ENCODE measurements at regions not wholly inside any gene's neighbourhood (a gene's known extent, or its start where the extent isn't known, plus 50 kb on each side); places are given as distances from the start of the nearest gene placed in this dataset.

GRCh38 chr1:173407846-173408245, 69.3 kb upstream of the PRDX6 start:
- H3K36me3 Mint-ChIP-seq (ENCODE audit: low read depth): no peaks in the 10 kb centered on the region
- H3K4me3 Mint-ChIP-seq: no peak overlapping the region
- H3K27me3 Mint-ChIP-seq: no peaks in the 10 kb centered on the region
- DNase-seq: no peak
- no peaks in the 10 kb centered on the region for H3K9me3 Mint-ChIP-seq
- intact Hi-C loops (cut with micrococcal nuclease): loop anchor here (5.0 to 10.0 kb wide), 3 partner anchors 111 to 573 kb away; no protein-coding TSS in a partner anchor
- H3K4me1 Mint-ChIP-seq: peaks cover 13% of the 10 kb centered on the region
- no peak overlapping the region for H3K27ac Mint-ChIP-seq

- Mint-ChIP-seq H3K9me3 (no peaks in the 10 kb centered on the region), H3K4me3 (no peak overlapping the region), H3K27me3 (no peaks in the 10 kb centered on the region), H3K36me3 (ENCODE audit: low read depth) (no peaks in the 10 kb centered on the region), H3K27ac (no peak overlapping the region), H3K4me1 (peaks cover 13% of the 10 kb centered on the region)
- DNase-seq: no peak
- intact Hi-C loops (cut with micrococcal nuclease): loop anchor here (5.0 to 10.0 kb wide), 3 partner anchors 112 to 574 kb away; no protein-coding TSS in a partner anchor
Measured at GRCh38 chr1:173408886-173409285, 68.2 kb upstream of the PRDX6 start.

GRCh38 chr1:173409613-173410012, 67.5 kb upstream of the PRDX6 start:
- H3K36me3 Mint-ChIP-seq (ENCODE audit: low read depth): no peaks in the 10 kb centered on the region
- H3K27me3 Mint-ChIP-seq: no peaks in the 10 kb centered on the region
- intact Hi-C loops (cut with micrococcal nuclease): loop anchor here (5.0 to 10.0 kb wide), 4 partner anchors 112 to 662 kb away; no protein-coding TSS in a partner anchor
- H3K27ac Mint-ChIP-seq: no peak overlapping the region
- H3K4me3 Mint-ChIP-seq: no peak overlapping the region
- H3K4me1 Mint-ChIP-seq: peaks cover 13% of the 10 kb centered on the region
- no peak for DNase-seq
- no peaks in the 10 kb centered on the region for H3K9me3 Mint-ChIP-seq

- no peaks in the 10 kb centered on the region for H3K27me3 Mint-ChIP-seq
- no peaks in the 10 kb centered on the region for H3K36me3 Mint-ChIP-seq (ENCODE audit: low read depth)
- no peak for DNase-seq
- intact Hi-C loops (cut with micrococcal nuclease): loop anchor here (5.0 kb wide), 1 partner anchor 663 kb away; no protein-coding TSS in a partner anchor
- H3K4me1 Mint-ChIP-seq: peaks cover 13% of the 10 kb centered on the region
- H3K27ac Mint-ChIP-seq: no peak overlapping the region
- no peaks in the 10 kb centered on the region for H3K9me3 Mint-ChIP-seq
- H3K4me3 Mint-ChIP-seq: no peak overlapping the region
Measured at GRCh38 chr1:173410133-173410793, 66.9 kb upstream of the PRDX6 start.

GRCh38 chr1:173410794-173411236, 66.3 kb upstream of the PRDX6 start:
- H3K4me3 Mint-ChIP-seq: no peak overlapping the region
- H3K4me1 Mint-ChIP-seq: peaks cover 15% of the 10 kb centered on the region
- intact Hi-C loops (cut with micrococcal nuclease): loop anchor here (5.0 kb wide), 1 partner anchor 664 kb away; no protein-coding TSS in a partner anchor
- no peaks in the 10 kb centered on the region for H3K9me3 Mint-ChIP-seq
- no peak overlapping the region for H3K27ac Mint-ChIP-seq
- H3K36me3 Mint-ChIP-seq (ENCODE audit: low read depth): no peaks in the 10 kb centered on the region
- no peaks in the 10 kb centered on the region for H3K27me3 Mint-ChIP-seq
- DNase-seq: no peak

- no peak for DNase-seq
- intact Hi-C loops (cut with micrococcal nuclease): loop anchor here (5.0 kb wide), 1 partner anchor 665 kb away; no protein-coding TSS in a partner anchor
- H3K36me3 Mint-ChIP-seq (ENCODE audit: low read depth): no peaks in the 10 kb centered on the region
- H3K27ac Mint-ChIP-seq: no peak overlapping the region
- H3K4me3 Mint-ChIP-seq: no peak overlapping the region
- H3K4me1 Mint-ChIP-seq: peaks cover 9% of the 10 kb centered on the region
- H3K9me3 Mint-ChIP-seq: no peaks in the 10 kb centered on the region
- H3K27me3 Mint-ChIP-seq: no peaks in the 10 kb centered on the region
Measured at GRCh38 chr1:173411835-173412742, 65.0 kb upstream of the PRDX6 start.

GRCh38 chr1:173413271-173413707, 63.8 kb upstream of the PRDX6 start:
- no peak overlapping the region for H3K27ac Mint-ChIP-seq
- H3K4me1 Mint-ChIP-seq: peaks cover 6% of the 10 kb centered on the region
- H3K9me3 Mint-ChIP-seq: no peaks in the 10 kb centered on the region
- no peak overlapping the region for H3K4me3 Mint-ChIP-seq
- intact Hi-C loops (cut with micrococcal nuclease): loop anchor here (5.0 kb wide), 1 partner anchor 666 kb away; no protein-coding TSS in a partner anchor
- H3K36me3 Mint-ChIP-seq (ENCODE audit: low read depth): peaks cover 2% of the 10 kb centered on the region
- DNase-seq: no peak
- no peaks in the 10 kb centered on the region for H3K27me3 Mint-ChIP-seq

GRCh38 chr1:173414136-173414535, 63.0 kb upstream of the PRDX6 start:
- no peak overlapping the region for H3K27ac Mint-ChIP-seq
- no peak overlapping the region for H3K4me3 Mint-ChIP-seq
- H3K27me3 Mint-ChIP-seq: no peaks in the 10 kb centered on the region
- H3K9me3 Mint-ChIP-seq: no peaks in the 10 kb centered on the region
- DNase-seq: no peak
- intact Hi-C loops (cut with micrococcal nuclease): loop anchor here (5.0 kb wide), 1 partner anchor 667 kb away; no protein-coding TSS in a partner anchor
- peaks cover 6% of the 10 kb centered on the region for H3K4me1 Mint-ChIP-seq
- peaks cover 2% of the 10 kb centered on the region for H3K36me3 Mint-ChIP-seq (ENCODE audit: low read depth)

- intact Hi-C loops (cut with micrococcal nuclease): loop anchor here (5.0 kb wide), 1 partner anchor 667 kb away; no protein-coding TSS in a partner anchor
- no peak overlapping the region for H3K4me3 Mint-ChIP-seq
- peaks cover 6% of the 10 kb centered on the region for H3K4me1 Mint-ChIP-seq
- peaks cover 2% of the 10 kb centered on the region for H3K36me3 Mint-ChIP-seq (ENCODE audit: low read depth)
- no peak overlapping the region for H3K27ac Mint-ChIP-seq
- H3K27me3 Mint-ChIP-seq: no peaks in the 10 kb centered on the region
- DNase-seq: no peak
- H3K9me3 Mint-ChIP-seq: no peaks in the 10 kb centered on the region
Measured at GRCh38 chr1:173414539-173415226, 62.5 kb upstream of the PRDX6 start.

- no peak for DNase-seq
- intact Hi-C loops (cut with micrococcal nuclease): no loop called here
- Mint-ChIP-seq H3K4me3 (no peak overlapping the region), H3K27ac (no peak overlapping the region), H3K9me3 (no peaks in the 10 kb centered on the region), H3K36me3 (ENCODE audit: low read depth) (peaks cover 2% of the 10 kb centered on the region), H3K27me3 (no peaks in the 10 kb centered on the region), H3K4me1 (peaks cover 7% of the 10 kb centered on the region)
Measured at GRCh38 chr1:173415490-173415889, 61.6 kb upstream of the PRDX6 start.

- Mint-ChIP-seq H3K9me3 (no peaks in the 10 kb centered on the region), H3K4me1 (peaks cover 6% of the 10 kb centered on the region), H3K4me3 (no peak overlapping the region), H3K36me3 (ENCODE audit: low read depth) (peaks cover 2% of the 10 kb centered on the region), H3K27ac (no peak overlapping the region), H3K27me3 (no peaks in the 10 kb centered on the region)
- intact Hi-C loops (cut with micrococcal nuclease): no loop called here
- DNase-seq: no peak
Measured at GRCh38 chr1:173415905-173416450, 61.2 kb upstream of the PRDX6 start.

- intact Hi-C loops (cut with micrococcal nuclease): no loop called here
- Mint-ChIP-seq H3K27ac (no peak overlapping the region), H3K4me3 (no peak overlapping the region), H3K36me3 (ENCODE audit: low read depth) (peaks cover 2% of the 10 kb centered on the region), H3K27me3 (no peaks in the 10 kb centered on the region), H3K4me1 (peaks cover 6% of the 10 kb centered on the region), H3K9me3 (no peaks in the 10 kb centered on the region)
- no peak for DNase-seq
Measured at GRCh38 chr1:173417563-173417962, 59.6 kb upstream of the PRDX6 start.
